Endothelial cell (in vitro differentiated cells): ENCODE measurements at regions not wholly inside any gene's neighbourhood (a gene's known extent, or its start where the extent isn't known, plus 50 kb on each side); places are given as distances from the start of the nearest gene placed in this dataset.

Experiments
- DNase-seq: peaks from one replicate; pipeline ENCODE4 v3.0.0; 2021; ENCODE audit warnings: low spot score
- H3K27ac Mint-ChIP-seq: one replicate; pipeline ENCODE4 v1.8.0; 2021; ENCODE audit warnings: mixed read lengths, inconsistent platforms; ENCODE audit not compliant: unreplicated experiment
- H3K27me3 Mint-ChIP-seq: one replicate; pipeline ENCODE4 v1.8.0; 2021; ENCODE audit warnings: mild to moderate bottlenecking, moderate library complexity, mixed read lengths, inconsistent platforms; ENCODE audit not compliant: unreplicated experiment
- H3K36me3 Mint-ChIP-seq: one replicate; pipeline ENCODE4 v1.8.0; 2021; ENCODE audit warnings: mild to moderate bottlenecking, low read depth, mixed read lengths, inconsistent platforms; ENCODE audit not compliant: unreplicated experiment
- H3K4me1 Mint-ChIP-seq: one replicate; pipeline ENCODE4 v1.8.0; 2021; ENCODE audit warnings: mild to moderate bottlenecking, mixed read lengths, inconsistent platforms; ENCODE audit not compliant: unreplicated experiment
- H3K4me3 Mint-ChIP-seq: one replicate; pipeline ENCODE4 v1.8.0; 2021; ENCODE audit warnings: mild to moderate bottlenecking, mixed read lengths, inconsistent platforms; ENCODE audit not compliant: unreplicated experiment
- H3K9me3 Mint-ChIP-seq: one replicate; pipeline ENCODE4 v1.8.0; 2021; ENCODE audit warnings: mixed read lengths, inconsistent platforms; ENCODE audit not compliant: unreplicated experiment
- TF ChIP-seq, protein P1 (sequence below): fragments of 200-600 bp; sonication (generic); IDR thresholded peaks from one replicate; pipeline ENCODE4 v1.5.0; 2021; ENCODE audit warnings: antibody characterized with exemption; ENCODE audit not compliant: unreplicated experiment

- H3K9me3 Mint-ChIP-seq, result no peaks in the 10 kb centered on the region
- no peak overlapping the region for H3K4me3 Mint-ChIP-seq
- H3K4me1 Mint-ChIP-seq, result peaks cover 10% of the 10 kb centered on the region
- H3K27me3 Mint-ChIP-seq, result no peaks in the 10 kb centered on the region
- TF ChIP-seq, protein P1, sequence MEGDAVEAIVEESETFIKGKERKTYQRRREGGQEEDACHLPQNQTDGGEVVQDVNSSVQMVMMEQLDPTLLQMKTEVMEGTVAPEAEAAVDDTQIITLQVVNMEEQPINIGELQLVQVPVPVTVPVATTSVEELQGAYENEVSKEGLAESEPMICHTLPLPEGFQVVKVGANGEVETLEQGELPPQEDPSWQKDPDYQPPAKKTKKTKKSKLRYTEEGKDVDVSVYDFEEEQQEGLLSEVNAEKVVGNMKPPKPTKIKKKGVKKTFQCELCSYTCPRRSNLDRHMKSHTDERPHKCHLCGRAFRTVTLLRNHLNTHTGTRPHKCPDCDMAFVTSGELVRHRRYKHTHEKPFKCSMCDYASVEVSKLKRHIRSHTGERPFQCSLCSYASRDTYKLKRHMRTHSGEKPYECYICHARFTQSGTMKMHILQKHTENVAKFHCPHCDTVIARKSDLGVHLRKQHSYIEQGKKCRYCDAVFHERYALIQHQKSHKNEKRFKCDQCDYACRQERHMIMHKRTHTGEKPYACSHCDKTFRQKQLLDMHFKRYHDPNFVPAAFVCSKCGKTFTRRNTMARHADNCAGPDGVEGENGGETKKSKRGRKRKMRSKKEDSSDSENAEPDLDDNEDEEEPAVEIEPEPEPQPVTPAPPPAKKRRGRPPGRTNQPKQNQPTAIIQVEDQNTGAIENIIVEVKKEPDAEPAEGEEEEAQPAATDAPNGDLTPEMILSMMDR, result no peak
- no peaks in the 10 kb centered on the region for H3K36me3 Mint-ChIP-seq
- no peak overlapping the region for H3K27ac Mint-ChIP-seq
- DNase-seq, result no peak
Observed at GRCh38 chr20:19945732-19946670, 71.2 kb upstream of the NAA20 start.

GRCh38 chr20:19947611-19948264, 69.4 kb upstream of the NAA20 start:
- Mint-ChIP-seq H3K27ac (no peak overlapping the region), H3K4me1 (peaks cover 7% of the 10 kb centered on the region), H3K9me3 (no peaks in the 10 kb centered on the region), H3K4me3 (no peak overlapping the region), H3K36me3 (no peaks in the 10 kb centered on the region), H3K27me3 (no peaks in the 10 kb centered on the region)
- TF ChIP-seq, protein P1, result no peak
- DNase-seq, result no peak

GRCh38 chr20:19949195-19949867, 67.8 kb upstream of the NAA20 start:
- H3K36me3 Mint-ChIP-seq, result no peaks in the 10 kb centered on the region
- H3K27me3 Mint-ChIP-seq, result no peaks in the 10 kb centered on the region
- no peaks in the 10 kb centered on the region for H3K9me3 Mint-ChIP-seq

DNA sequence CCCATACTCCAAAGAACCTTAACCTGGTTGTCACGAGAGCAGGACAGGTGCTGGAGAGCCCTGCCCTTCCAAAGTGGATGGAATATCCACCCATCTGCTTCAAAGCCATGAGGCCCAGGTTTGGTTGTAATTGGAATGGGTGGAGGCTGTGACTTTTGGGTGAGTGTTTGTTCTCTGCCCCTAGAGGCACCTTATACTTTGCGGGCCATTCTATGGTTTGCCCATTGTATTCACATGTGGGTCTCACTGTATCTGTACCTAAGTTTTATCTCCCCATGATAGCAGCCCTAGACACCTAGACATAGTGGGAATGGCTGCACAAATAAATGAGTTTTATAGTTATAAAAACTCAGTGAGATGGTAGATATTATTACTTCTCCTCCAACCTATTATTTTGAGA, 67.1 kb upstream of the NAA20 start:
- H3K27ac Mint-ChIP-seq, result no peak overlapping the region
- no peak overlapping the region for H3K4me3 Mint-ChIP-seq
- TF ChIP-seq, protein P1, result no peak
- H3K36me3 Mint-ChIP-seq, result no peaks in the 10 kb centered on the region
- H3K27me3 Mint-ChIP-seq, result no peaks in the 10 kb centered on the region
- H3K9me3 Mint-ChIP-seq, result no peaks in the 10 kb centered on the region
- peaks cover 3% of the 10 kb centered on the region for H3K4me1 Mint-ChIP-seq
- no peak for DNase-seq

More at GRCh38 chr20:19949195-19949867, 67.8 kb upstream of the NAA20 start:
- Mint-ChIP-seq H3K27ac (no peak overlapping the region), H3K4me1 (peaks cover 3% of the 10 kb centered on the region), H3K4me3 (no peak overlapping the region)
- TF ChIP-seq, protein P1, result no peak
- DNase-seq, result no peak
